A549 (cell line): ENCODE measurements at regions not wholly inside any gene's neighbourhood (a gene's known extent, or its start where the extent isn't known, plus 50 kb on each side); places are given as distances from the start of the nearest gene placed in this dataset.

Source experiments
- CHD2 ChIP-seq: fragments of 150-350 bp; IDR thresholded peaks from 2 replicates; pipeline ENCODE4 v1.6.1; 2014; ENCODE audit warnings: low read length; ENCODE audit not compliant: partially characterized antibody
- CTCF ChIP-seq: fragments of >200 bp; sonication (Bioruptor Twin); formaldehyde crosslinking; IDR thresholded peaks from 3 replicates; pipeline ENCODE4 v1.5.1; 2016
- ESRRA ChIP-seq: fragments of 150-350 bp; IDR thresholded peaks from 2 replicates; pipeline ENCODE4 v1.6.1; 2014; ENCODE audit warnings: mild to moderate bottlenecking, low read length, borderline replicate concordance
- JUN ChIP-seq, 2 experiments: fragments of >200 bp; sonication (Bioruptor Twin); formaldehyde crosslinking; IDR thresholded peaks; 2 replicates in 1 of 2; 3 replicates in 1 of 2; pipeline ENCODE4 v1.6.1; 2016 to 2017
- MAFK ChIP-seq: fragments of 450-650 bp; IDR thresholded peaks from 2 replicates; pipeline ENCODE4 v1.6.1; 2014; ENCODE audit not compliant: partially characterized antibody
- POLR2A ChIP-seq: IDR thresholded peaks from 2 replicates; pipeline ENCODE4 v1.6.1; 2012; ENCODE audit warnings: mild to moderate bottlenecking, low read length
- SMC3 ChIP-seq: fragments of >200 bp; sonication (Bioruptor Twin); formaldehyde crosslinking; IDR thresholded peaks from 3 replicates; pipeline ENCODE4 v1.6.1; 2018; ENCODE audit warnings: inconsistent platforms
- SREBF2 ChIP-seq: fragments of 450-650 bp; IDR thresholded peaks from 2 replicates; pipeline ENCODE4 v1.6.1; 2014; ENCODE audit warnings: mild to moderate bottlenecking, moderate library complexity

- TF ChIP-seq CTCF, result no peak
- TF ChIP-seq MAFK, result no peak
- no peak for TF ChIP-seq CHD2
- no peak for TF ChIP-seq POLR2A
- TF ChIP-seq ESRRA, result no peak
- no peak for TF ChIP-seq JUN (IDR thresholded peaks at IDR 0.05)
- no peak for TF ChIP-seq SMC3
- no peak for TF ChIP-seq SREBF2
Measured at GRCh38 chr13:50766695-50767094, 76.8 kb downstream of the DLEU7 start.
